NCI-H510A treated with DMSO at 0.1 percent for 48 hours (cell line): ENCODE measurements at regions not wholly inside any gene's neighbourhood (a gene's known extent, or its start where the extent isn't known, plus 50 kb on each side); places are given as distances from the start of the nearest gene placed in this dataset.

Experiments used
- DNase-seq: peaks from one replicate; lab custom pipeline; 2025; lab: John Stamatoyannopoulos, UW

- no peak for DNase-seq
Observed at GRCh38 chr9:12874395-12874794, 99.6 kb downstream of the LURAP1L start.

- DNase-seq = no peak
Observed at GRCh38 chr9:12875191-12875590, 100.4 kb downstream of the LURAP1L start.

GRCh38 chr9:12876872-12877271 is 102.1 kb downstream of the LURAP1L start:
- no peak for DNase-seq

DNA sequence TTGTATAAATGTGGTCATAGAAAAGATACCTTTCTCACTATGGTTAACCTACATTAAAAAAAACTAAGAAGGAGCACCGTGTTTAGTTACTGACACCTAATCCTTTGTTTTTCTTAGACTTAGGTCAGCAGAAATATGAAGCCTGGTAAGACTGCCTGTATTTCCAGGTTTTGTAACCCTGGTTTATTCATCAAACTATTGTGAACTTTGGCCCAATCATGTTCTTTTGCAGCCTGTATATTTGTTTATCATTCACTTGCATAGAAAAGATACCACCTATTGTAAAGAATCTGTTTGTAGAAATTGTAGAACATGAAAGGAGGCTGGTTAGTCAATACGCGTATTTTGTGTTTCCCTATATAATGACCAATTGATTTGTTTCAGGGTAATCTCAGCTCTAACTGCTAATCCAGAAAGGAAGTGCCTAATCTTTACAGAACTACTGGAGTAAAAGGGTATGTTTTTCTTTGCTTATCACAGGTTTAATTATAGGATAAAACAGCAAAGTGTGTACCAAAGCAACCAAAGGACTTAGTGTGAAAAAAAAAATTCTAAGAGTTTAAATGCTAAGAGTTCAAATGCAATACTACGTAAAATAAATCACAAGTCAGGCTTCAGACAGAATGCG is 103.6 kb downstream of the LURAP1L start:
- peak; percentile 13 for DNase-seq

DNA sequence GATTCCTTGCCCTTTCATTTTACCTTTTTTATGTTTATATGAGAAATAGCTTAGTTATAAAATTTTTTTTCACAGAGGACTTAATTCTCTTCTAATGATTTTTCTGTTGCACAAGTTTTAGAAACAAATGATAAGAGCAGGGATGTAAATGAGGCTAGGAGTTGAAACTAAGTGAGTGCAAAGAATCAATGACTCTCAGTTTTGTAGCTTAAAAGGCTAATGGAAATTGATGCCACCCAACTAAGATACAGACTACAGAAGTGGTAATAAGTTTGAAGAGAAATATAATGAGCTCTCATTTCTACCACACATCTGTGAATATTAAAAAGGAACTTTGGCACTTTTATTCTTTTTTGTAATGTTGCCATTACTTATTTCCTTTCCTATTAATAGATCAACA is 105.1 kb downstream of the LURAP1L start:
- no peak for DNase-seq

DNA sequence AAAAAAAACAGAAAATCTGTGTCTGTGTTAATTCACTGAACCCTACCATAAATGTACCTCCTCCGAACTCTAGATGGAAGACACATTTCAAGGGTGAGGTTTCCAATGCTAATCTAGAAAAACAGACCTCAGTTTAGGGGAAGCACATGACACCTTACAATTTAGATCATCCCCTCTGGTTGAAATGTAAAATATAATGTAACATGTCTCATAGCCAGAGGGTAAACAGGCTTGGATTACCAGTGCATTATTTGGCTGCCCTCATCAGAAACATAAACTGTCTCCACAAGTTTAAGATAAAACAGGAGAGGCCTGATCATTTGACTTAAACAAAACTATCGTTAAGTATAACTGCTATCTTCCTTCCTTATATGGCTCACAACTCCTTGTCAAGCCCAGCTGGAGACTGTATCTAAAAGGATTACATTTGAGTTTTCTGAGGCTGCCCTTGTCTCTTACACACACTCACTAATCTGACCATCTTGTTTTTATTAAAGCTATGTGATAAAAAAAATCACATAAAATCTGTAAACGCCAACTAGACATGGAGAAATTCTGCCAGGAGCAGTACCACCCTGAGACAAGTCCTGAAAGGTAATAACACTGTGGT is 105.7 kb downstream of the LURAP1L start:
- no peak for DNase-seq

DNA sequence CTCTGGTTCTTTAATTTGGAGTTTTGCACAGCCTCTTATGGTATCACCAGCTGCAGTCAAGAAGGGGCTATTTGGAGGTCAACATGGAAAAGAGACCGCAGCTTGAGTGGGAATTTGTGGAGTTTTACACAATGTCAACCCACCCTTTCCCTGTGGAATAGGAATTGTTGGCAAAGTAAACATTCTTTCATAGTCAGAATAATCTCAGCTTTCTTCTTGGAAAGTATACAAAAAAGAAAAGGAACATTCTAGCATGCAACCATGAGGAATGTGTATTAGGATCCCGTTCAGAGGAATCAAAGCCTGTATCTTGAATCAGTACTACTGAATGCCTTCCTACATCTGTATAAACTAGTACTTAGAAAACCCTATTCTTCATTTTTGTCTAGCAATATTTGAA is 107.6 kb downstream of the LURAP1L start:
- no peak for DNase-seq

DNA sequence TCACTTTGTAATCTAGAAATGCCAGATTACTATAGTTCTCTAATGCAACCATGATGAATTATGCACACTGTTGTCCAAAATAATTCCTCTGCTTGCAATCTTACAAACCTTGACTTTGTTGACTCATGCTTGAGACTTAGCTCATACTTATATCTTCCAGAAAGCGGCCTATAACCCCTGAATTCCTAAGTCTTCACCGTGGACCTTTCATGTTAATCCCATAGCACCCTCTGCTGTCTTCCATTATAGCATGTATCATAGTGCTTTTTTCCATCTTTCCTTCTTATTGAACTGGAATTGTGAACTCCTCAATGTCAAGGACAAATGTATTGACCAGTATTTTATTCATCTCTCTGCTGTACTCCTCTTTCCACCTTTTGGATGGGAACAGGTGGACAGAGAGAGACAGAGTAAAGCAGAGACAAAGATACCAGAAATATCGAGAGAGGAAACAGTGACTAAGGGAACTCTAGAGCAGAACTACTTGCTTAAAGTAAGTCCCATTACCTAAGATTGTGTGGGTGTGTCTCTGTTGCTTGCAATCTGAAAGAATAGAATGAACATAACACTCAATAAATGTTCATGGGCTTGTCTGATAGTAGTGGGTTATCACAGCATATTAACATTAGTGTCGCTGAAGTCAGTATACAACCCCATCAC is 110.0 kb downstream of the LURAP1L start:
- peak; percentile 51 for DNase-seq

GRCh38 chr9:12889402-12890106 is 114.7 kb downstream of the LURAP1L start:
- no peak for DNase-seq

- DNase-seq = no peak
Observed at GRCh38 chr9:12891588-12891987, 116.8 kb downstream of the LURAP1L start.

DNA sequence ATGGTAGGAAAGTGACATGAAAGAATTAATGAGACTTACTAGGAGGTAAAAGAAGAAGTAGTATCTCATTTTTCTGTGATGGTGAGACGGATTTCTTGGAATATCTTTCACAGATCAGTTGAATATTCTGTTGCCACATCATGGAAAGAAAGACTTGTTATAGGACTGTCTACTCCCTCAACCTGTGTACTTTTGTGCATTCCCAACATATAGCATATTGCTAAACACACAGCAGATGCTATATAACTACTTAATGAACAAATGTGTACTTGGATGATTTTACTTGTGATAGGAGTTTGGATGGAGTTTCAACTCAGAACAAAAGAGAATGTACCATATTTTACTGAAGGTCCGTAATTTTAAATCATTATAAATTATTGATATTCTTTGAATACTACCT is 128.5 kb downstream of the LURAP1L start:
- DNase-seq = no peak

GRCh38 chr9:12904261-12905000 is 129.6 kb downstream of the LURAP1L start:
- DNase-seq = no peak

DNA sequence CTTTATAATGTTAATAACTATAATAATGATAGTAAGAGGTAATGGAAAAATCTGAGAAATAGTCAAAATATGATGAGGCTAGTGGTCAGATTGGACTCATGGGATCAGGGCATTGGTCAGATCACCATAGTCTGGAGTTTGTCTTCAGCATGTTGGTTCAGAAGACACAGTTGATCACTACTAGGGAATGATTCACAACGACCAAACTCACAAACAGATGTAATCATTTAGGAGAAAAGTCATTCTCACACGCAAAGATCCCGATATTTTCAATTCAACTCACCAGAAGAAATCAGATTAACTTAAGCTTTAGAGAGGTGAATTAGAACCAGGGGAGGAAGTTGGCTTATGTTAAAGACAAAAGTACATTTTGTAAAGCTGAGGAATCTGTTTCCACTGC is 131.8 kb downstream of the LURAP1L start:
- DNase-seq = no peak

- DNase-seq = peak; percentile 63
Observed at GRCh38 chr9:12908895-12909294, 134.1 kb downstream of the LURAP1L start.

- DNase-seq = no peak
Observed at GRCh38 chr9:12915366-12915954, 140.6 kb downstream of the LURAP1L start.

GRCh38 chr9:12916042-12916441 is 141.2 kb downstream of the LURAP1L start:
- DNase-seq = no peak

- DNase-seq = no peak
Observed at GRCh38 chr9:12920437-12920836, 145.6 kb downstream of the LURAP1L start.

- DNase-seq = no peak
Observed at GRCh38 chr9:12921621-12922020, 146.8 kb downstream of the LURAP1L start.

- DNase-seq = no peak
Observed at GRCh38 chr9:12922224-12922866, 147.5 kb downstream of the LURAP1L start.

DNA sequence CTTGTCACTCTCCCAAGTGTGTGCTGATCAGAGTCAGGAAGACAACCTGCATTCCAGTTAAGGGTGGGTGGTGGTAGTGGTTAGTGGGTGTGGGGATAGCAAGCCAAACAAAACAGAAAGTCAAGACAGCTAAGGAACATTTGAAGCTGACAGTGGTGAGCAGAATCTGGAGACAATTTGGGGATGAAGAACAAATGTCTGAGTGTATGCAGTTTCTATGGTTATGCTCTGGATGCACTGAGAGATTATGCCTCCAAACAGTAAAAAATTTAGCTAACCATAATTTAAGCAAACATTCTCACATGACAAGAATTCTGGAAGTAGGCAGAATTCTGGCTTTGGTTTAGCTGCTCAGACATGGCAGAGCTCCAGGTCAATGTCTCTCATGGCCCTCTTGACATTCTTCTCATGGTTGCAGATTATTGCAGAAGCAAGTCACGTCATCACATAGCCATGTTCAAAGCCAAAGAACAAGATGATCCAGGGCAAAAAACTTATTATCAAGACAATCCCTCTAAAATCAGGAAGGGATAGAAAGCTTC is 148.7 kb downstream of the LURAP1L start:
- DNase-seq = no peak

DNA sequence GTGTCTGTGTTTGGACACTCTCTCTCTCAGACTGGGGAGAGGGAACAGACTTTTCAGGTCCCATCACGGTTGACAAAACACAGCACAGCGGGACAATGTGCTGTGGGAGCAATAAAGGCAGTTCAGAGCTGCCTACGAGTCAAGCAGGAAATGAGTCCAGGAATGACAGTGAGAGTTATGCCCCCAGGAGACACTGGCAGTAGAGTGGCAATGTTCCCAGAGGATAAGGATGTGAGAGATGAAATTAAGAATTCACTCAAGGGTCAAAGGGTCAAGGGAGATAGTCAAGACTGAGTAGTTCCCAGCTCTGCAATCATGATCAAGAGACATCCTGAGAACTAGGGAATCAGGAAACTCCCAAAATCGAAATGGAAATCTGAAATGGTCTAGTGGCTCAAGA is 156.1 kb downstream of the LURAP1L start:
- no peak for DNase-seq
